ENCODE measurements at regions not wholly inside any gene's neighbourhood (a gene's known extent, or its start where the extent isn't known, plus 50 kb on each side); places are given as distances from the start of the nearest gene placed in this dataset.

- TF ChIP-seq, protein P1, sequence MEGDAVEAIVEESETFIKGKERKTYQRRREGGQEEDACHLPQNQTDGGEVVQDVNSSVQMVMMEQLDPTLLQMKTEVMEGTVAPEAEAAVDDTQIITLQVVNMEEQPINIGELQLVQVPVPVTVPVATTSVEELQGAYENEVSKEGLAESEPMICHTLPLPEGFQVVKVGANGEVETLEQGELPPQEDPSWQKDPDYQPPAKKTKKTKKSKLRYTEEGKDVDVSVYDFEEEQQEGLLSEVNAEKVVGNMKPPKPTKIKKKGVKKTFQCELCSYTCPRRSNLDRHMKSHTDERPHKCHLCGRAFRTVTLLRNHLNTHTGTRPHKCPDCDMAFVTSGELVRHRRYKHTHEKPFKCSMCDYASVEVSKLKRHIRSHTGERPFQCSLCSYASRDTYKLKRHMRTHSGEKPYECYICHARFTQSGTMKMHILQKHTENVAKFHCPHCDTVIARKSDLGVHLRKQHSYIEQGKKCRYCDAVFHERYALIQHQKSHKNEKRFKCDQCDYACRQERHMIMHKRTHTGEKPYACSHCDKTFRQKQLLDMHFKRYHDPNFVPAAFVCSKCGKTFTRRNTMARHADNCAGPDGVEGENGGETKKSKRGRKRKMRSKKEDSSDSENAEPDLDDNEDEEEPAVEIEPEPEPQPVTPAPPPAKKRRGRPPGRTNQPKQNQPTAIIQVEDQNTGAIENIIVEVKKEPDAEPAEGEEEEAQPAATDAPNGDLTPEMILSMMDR (IDR thresholded peaks at IDR 0.05; ENCODE audit: borderline replicate concordance), result no peak
- Histone ChIP-seq H3K9me3 (replicated peaks) (peaks cover 47% of the 10 kb centered on the region), H3K4me3 (no peak overlapping the region), H3K27ac (replicated peaks) (no peak overlapping the region), H3K36me3 (no peaks in the 10 kb centered on the region), H3K27me3 (ENCODE audit: low read depth) (no peaks in the 10 kb centered on the region), H3K4me1 (no peaks in the 10 kb centered on the region)
- intact Hi-C loops (cut with micrococcal nuclease), result no loop called here
- no peak for DNase-seq
These were observed 372.2 kb downstream of the MRPL39 start for GRCh38 chr21:25234857-25235801.

DNA sequence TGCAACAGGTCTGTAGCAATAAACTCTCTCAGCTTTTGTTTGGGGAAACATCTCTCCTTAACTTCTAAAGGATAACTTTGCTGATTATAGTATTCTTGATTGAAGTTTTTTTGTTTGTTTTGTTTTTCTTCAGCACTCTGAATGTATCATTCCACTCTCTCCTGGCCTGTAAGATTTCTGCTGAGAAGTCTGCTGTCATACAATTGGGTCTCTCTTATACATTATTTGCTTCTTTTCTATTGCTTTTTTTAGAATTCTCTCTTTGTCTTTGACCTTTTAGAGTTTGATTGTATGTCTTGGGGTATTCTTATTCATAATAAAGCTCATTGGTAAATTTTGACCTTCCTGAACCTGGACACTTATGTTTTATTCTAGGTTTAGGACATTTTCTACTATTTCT lies 386.3 kb downstream of the MRPL39 start:
- Histone ChIP-seq H3K36me3 (no peaks in the 10 kb centered on the region), H3K4me3 (no peak overlapping the region), H3K4me1 (no peaks in the 10 kb centered on the region), H3K27me3 (ENCODE audit: low read depth) (no peaks in the 10 kb centered on the region), H3K27ac (replicated peaks) (no peak overlapping the region), H3K9me3 (replicated peaks) (peaks cover 32% of the 10 kb centered on the region)
- DNase-seq, result no peak
- TF ChIP-seq, protein P1 (IDR thresholded peaks at IDR 0.05; ENCODE audit: borderline replicate concordance), result no peak
- intact Hi-C loops (cut with micrococcal nuclease), result no loop called here

DNA sequence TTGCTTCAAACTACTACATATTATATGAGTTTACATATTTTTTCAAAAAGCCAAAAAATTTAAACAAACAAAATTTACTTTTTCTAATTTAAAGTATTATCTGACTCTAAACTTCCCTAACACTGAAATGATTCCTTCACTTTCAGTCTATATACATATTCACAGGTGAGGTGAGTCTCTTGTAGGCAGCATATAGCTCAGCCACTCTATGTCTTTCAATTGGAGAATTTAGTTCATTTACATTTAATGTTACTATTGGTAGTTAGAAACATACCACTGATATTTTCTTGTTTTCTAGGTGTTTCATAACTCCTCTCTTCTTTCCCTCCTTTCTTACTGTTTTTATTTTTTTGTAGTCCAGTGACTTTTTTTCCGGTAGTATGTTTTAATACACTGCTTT lies 387.1 kb downstream of the MRPL39 start:
- Histone ChIP-seq H3K27me3 (ENCODE audit: low read depth) (no peaks in the 10 kb centered on the region), H3K36me3 (no peaks in the 10 kb centered on the region), H3K9me3 (replicated peaks) (peaks cover 32% of the 10 kb centered on the region), H3K4me1 (no peaks in the 10 kb centered on the region), H3K27ac (replicated peaks) (no peak overlapping the region), H3K4me3 (no peak overlapping the region)
- TF ChIP-seq, protein P1 (IDR thresholded peaks at IDR 0.05; ENCODE audit: borderline replicate concordance), result no peak
- no peak for DNase-seq
- intact Hi-C loops (cut with micrococcal nuclease), result no loop called here

DNA sequence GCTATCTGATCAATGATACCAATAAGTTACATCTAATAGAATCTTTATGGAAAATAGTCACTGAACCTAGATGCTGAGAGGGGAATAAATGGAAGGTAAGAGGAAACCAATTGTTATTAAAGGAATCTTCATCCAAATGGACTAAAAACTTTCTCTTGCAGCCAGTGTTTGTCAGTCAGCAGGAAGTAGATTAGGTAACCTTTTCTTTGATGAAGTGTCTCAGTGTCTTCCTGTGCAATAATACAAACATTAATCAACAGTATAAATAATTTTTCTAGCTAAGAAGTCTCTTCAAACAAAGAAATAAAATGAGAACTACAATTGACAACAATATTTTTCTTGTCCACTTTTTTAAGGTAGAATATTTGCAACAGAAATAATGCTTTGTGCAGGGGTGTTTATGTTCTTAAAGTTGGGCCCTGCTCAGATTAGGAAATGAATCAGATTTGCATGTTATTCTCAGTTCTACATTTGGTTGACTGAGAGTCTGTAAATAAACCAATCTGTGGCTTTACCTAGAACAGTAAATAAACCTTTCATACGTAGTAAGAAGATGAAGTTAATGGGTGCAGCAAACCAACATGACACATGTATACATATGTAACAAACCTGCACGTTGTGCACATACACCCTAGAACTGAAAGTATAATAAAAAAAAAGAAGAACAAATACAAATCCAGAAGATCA lies 391.4 kb downstream of the MRPL39 start:
- Histone ChIP-seq H3K4me1 (no peaks in the 10 kb centered on the region), H3K27me3 (ENCODE audit: low read depth) (no peaks in the 10 kb centered on the region), H3K27ac (replicated peaks) (no peak overlapping the region), H3K9me3 (replicated peaks) (peaks cover 15% of the 10 kb centered on the region), H3K4me3 (no peak overlapping the region), H3K36me3 (no peaks in the 10 kb centered on the region)
- no peak for DNase-seq
- TF ChIP-seq, protein P1 (IDR thresholded peaks at IDR 0.05; ENCODE audit: borderline replicate concordance), result no peak
- intact Hi-C loops (cut with micrococcal nuclease), result no loop called here

DNA sequence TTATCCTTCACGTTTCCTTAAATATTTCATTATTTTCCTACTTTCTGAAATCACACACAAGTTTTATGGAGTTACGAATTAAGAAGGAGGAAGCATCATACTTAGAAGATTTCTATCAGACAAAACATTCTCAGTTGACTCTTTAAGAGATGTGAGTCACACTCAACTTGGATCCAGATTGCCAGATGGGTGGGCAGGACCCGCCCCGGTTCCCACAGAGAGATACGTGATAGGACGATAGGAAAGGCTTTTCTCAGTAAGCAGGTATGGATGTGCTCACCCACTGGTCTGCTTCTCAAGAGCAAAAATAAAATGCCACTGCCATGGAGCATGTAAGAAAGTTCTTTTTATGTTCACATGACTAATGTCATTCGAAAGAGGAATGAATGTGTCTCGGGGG lies 392.6 kb downstream of the MRPL39 start:
- Histone ChIP-seq H3K4me3 (no peak overlapping the region), H3K36me3 (no peaks in the 10 kb centered on the region), H3K9me3 (replicated peaks) (peaks cover 4% of the 10 kb centered on the region), H3K27me3 (ENCODE audit: low read depth) (no peaks in the 10 kb centered on the region), H3K4me1 (no peaks in the 10 kb centered on the region), H3K27ac (replicated peaks) (no peak overlapping the region)
- intact Hi-C loops (cut with micrococcal nuclease), result no loop called here
- DNase-seq, result no peak
- TF ChIP-seq, protein P1 (IDR thresholded peaks at IDR 0.05; ENCODE audit: borderline replicate concordance), result no peak

All from left ventricle myocardium inferior (tissue), 1 donor.